A673 (cell line): ENCODE measurements at regions not wholly inside any gene's neighbourhood (a gene's known extent, or its start where the extent isn't known, plus 50 kb on each side); places are given as distances from the start of the nearest gene placed in this dataset.

ENCODE experiments used
- CTCF ChIP-seq: fragments of 300-800, 200-600 bp; sonication (generic); conservative IDR thresholded peaks from 2 replicates; pipeline ENCODE4 v1.5.1; 2017; ENCODE audit warnings: low read depth, mild to moderate bottlenecking, antibody characterized with exemption, low read length, moderate library complexity, mixed read lengths
- EZH2 ChIP-seq: fragments of 200-600 bp; sonication (generic); IDR thresholded peaks from 2 replicates; pipeline ENCODE4 v1.6.1; 2017; ENCODE audit warnings: borderline replicate concordance, low read depth, mild to moderate bottlenecking, mixed read lengths, antibody characterized with exemption, low read length; ENCODE audit not compliant: poor library complexity, severe bottlenecking

- no peak for TF ChIP-seq CTCF
- no peak for TF ChIP-seq EZH2
Observed at GRCh38 chr5:4630031-4630430, 510.1 kb upstream of the ADAMTS16 start.
